Neural cell (in vitro differentiated cells): ENCODE measurements at regions not wholly inside any gene's neighbourhood (a gene's known extent, or its start where the extent isn't known, plus 50 kb on each side); places are given as distances from the start of the nearest gene placed in this dataset.

Experiments used
- H2AFZ ChIP-seq: fragments of 200-600, 300-800 bp; sonication (generic), shearing (Covaris generic); 2 replicates; pipeline ENCODE4 v1.6.0; 2014; ENCODE audit warnings: low read depth, mild to moderate bottlenecking, antibody characterized with exemption, low read length, moderate library complexity
- H3F3A ChIP-seq: fragments of 200-600 bp; shearing (Covaris generic); 2 replicates; pipeline ENCODE4 v1.6.1; 2016; ENCODE audit warnings: mild to moderate bottlenecking, moderate library complexity, mixed read lengths, antibody characterized with exemption, low read length; ENCODE audit not compliant: insufficient read depth, poor library complexity, severe bottlenecking
- H3K27ac ChIP-seq: fragments of 200-600, 300-800 bp; sonication (generic), shearing (Covaris generic); 2 replicates; pipeline ENCODE4 v1.5.1; 2014; ENCODE audit warnings: mild to moderate bottlenecking, low read length, moderate library complexity
- H3K27me3 ChIP-seq: fragments of 300-800, 200-600 bp; sonication (generic), shearing (Covaris generic); 2 replicates; pipeline ENCODE4 v1.6.0; 2014; ENCODE audit warnings: mild to moderate bottlenecking, low read depth, low read length, moderate library complexity; ENCODE audit not compliant: insufficient read depth
- H3K36me3 ChIP-seq: fragments of 300-800, 200-600 bp; sonication (generic), shearing (Covaris generic); 2 replicates; pipeline ENCODE4 v1.5.1; 2014; ENCODE audit warnings: mild to moderate bottlenecking, antibody characterized with exemption, low read length, moderate library complexity; ENCODE audit not compliant: insufficient read depth
- H3K4me2 ChIP-seq: fragments of 300-800, 200-600 bp; sonication (generic), shearing (Covaris generic); 2 replicates; pipeline ENCODE4 v1.6.0; 2014; ENCODE audit warnings: mild to moderate bottlenecking, low read length
- H3K4me3 ChIP-seq: fragments of 300-800, 200-600 bp; sonication (generic), shearing (Covaris generic); 2 replicates; pipeline ENCODE4 v1.5.1; 2014; ENCODE audit warnings: mild to moderate bottlenecking, low read length, moderate library complexity
- H3K79me2 ChIP-seq: fragments of 200-600 bp; shearing (Covaris generic); replicated peaks from 2 replicates; pipeline ENCODE4 v1.6.0; 2014; ENCODE audit warnings: mild to moderate bottlenecking, low read length, moderate library complexity; ENCODE audit not compliant: insufficient read depth
- H3K9ac ChIP-seq: fragments of 300-800, 200-600 bp; sonication (generic), shearing (Covaris generic); 2 replicates; pipeline ENCODE4 v1.6.1; 2016; ENCODE audit warnings: mild to moderate bottlenecking, low read length, mixed read lengths
- H3K9me2 ChIP-seq: fragments of 200-600 bp; shearing (Covaris generic); 2 replicates; pipeline ENCODE4 v1.6.1; 2016; ENCODE audit warnings: mild to moderate bottlenecking, low read length, mixed read lengths; ENCODE audit not compliant: insufficient read depth
- H3K9me3 ChIP-seq: fragments of 200-600, 300-800 bp; sonication (generic), shearing (Covaris generic); 2 replicates; pipeline ENCODE4 v1.6.1; 2016; ENCODE audit warnings: mild to moderate bottlenecking, mixed run types, low read length, moderate library complexity, mixed read lengths
- H4K20me1 ChIP-seq: fragments of 200-600 bp; shearing (Covaris generic); 2 replicates; pipeline ENCODE4 v1.6.1; 2016; ENCODE audit warnings: mild to moderate bottlenecking, mixed run types; ENCODE audit not compliant: insufficient read depth
- CTCF ChIP-seq: fragments of 450-650 bp; IDR thresholded peaks from 2 replicates; pipeline ENCODE4 v1.5.1; 2014; ENCODE audit warnings: antibody characterized with exemption, mild to moderate bottlenecking, moderate library complexity; ENCODE audit not compliant: poor library complexity, severe bottlenecking
- EP300 ChIP-seq: fragments of 450-650 bp; conservative IDR thresholded peaks from 2 replicates; pipeline ENCODE4 v1.6.1; 2014; ENCODE audit warnings: antibody characterized with exemption, mild to moderate bottlenecking, moderate library complexity; ENCODE audit not compliant: poor library complexity, severe bottlenecking
- EZH2 ChIP-seq: fragments of 200-600, 300-800 bp; shearing (Covaris generic), sonication (generic); IDR thresholded peaks from 2 replicates; pipeline ENCODE4 v1.6.1; 2014; ENCODE audit warnings: antibody characterized with exemption, low read length, borderline replicate concordance, mild to moderate bottlenecking; ENCODE audit not compliant: insufficient read depth, poor library complexity, severe bottlenecking
- MXI1 ChIP-seq: fragments of 450-650 bp; conservative IDR thresholded peaks from 2 replicates; pipeline ENCODE4 v1.6.1; 2014; ENCODE audit warnings: antibody characterized with exemption, mild to moderate bottlenecking; ENCODE audit not compliant: poor library complexity, severe bottlenecking
- POLR2AphosphoS5 ChIP-seq: IDR thresholded peaks from 2 replicates; pipeline ENCODE4 v1.6.1; 2012
- RAD21 ChIP-seq: fragments of 450-650 bp; conservative IDR thresholded peaks from 2 replicates; pipeline ENCODE4 v1.6.1; 2014; ENCODE audit warnings: antibody characterized with exemption, mild to moderate bottlenecking, moderate library complexity
- REST ChIP-seq: IDR thresholded peaks from 2 replicates; pipeline ENCODE4 v1.6.1; 2012; ENCODE audit warnings: borderline replicate concordance
- SMC3 ChIP-seq: fragments of 450-650 bp; conservative IDR thresholded peaks from 2 replicates; pipeline ENCODE4 v1.6.1; 2014; ENCODE audit warnings: antibody characterized with exemption, mild to moderate bottlenecking, moderate library complexity; ENCODE audit not compliant: poor library complexity
- TAF1 ChIP-seq: IDR thresholded peaks from 2 replicates; pipeline ENCODE4 v1.6.1; 2012; ENCODE audit warnings: low read depth

DNA sequence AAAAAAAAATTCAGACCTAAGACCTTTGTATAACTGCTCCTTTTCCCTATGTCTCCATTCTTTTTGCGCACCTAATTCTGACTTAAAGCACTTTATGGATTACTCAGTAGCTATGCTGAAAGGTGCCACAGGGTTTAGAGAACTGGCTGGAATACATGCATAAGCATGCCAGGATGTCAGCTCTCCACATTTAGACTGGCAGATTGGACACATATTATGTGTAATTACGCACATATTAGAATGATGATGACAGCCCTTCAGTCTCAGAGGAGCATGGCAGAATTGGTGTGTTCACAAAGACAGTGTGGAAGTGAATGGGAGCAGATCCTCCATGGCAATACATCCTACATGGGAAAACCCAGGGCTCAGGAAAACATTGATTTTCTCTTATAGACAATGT is 108.1 kb upstream of the LSAMP start:
- Histone ChIP-seq H3K9me2 (no peaks in the 10 kb centered on the region), H3F3A (no peaks in the 10 kb centered on the region), H3K4me2 (no peak overlapping the region), H3K79me2 (no peaks in the 10 kb centered on the region), H4K20me1 (no peaks in the 10 kb centered on the region), H3K4me3 (peak overlapping the region; percentile 1), H3K9ac (no peak overlapping the region), H3K27me3 (no peaks in the 10 kb centered on the region), H2AFZ (no peak overlapping the region), H3K36me3 (no peaks in the 10 kb centered on the region), H3K9me3 (no peaks in the 10 kb centered on the region), H3K27ac (peak overlapping the region; percentile 32)
- TF ChIP-seq SMC3 (no peak), CTCF (no peak), REST (peak; percentile 46), MXI1 (no peak), EP300 (peak; percentile 83), EZH2 (no peak), POLR2AphosphoS5 (peak; percentile 39), RAD21 (no peak), TAF1 (no peak)

DNA sequence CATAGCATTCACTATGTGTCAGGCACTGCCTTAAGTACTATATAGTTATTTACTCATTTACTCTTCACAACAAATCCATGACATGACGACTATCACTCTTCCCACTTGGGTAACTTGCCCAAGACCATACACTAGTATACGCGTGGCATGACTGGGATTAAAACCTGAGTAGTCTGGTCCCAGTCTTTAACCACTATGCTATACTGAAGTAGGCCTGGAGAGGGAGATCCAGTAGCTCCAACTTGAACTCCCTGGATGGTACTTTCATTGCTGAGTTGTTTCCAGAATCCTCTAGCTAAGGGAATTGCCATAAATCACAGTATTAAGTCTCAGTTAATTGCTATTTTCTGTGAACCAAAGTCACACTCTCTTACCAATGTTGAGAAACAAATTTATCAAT is 116.2 kb upstream of the LSAMP start:
- H3K4me3 ChIP-seq = no peak overlapping the region
- no peak overlapping the region for H3K27ac ChIP-seq
- no peaks in the 10 kb centered on the region for H3K79me2 ChIP-seq

More for the DNA sequence above, 116.2 kb upstream of the LSAMP start:
- H3K4me2 ChIP-seq = no peak overlapping the region
- no peaks in the 10 kb centered on the region for H3K9me3 ChIP-seq
- H3K9ac ChIP-seq = no peak overlapping the region
- no peak overlapping the region for H2AFZ ChIP-seq
- TF ChIP-seq CTCF = no peak
- no peak for TF ChIP-seq EP300
- no peak for TF ChIP-seq REST
- TF ChIP-seq SMC3 = no peak
- TF ChIP-seq EZH2 = no peak
- no peak for TF ChIP-seq RAD21
- no peak for TF ChIP-seq TAF1
- no peak for TF ChIP-seq POLR2AphosphoS5
- no peak for TF ChIP-seq MXI1
- H3F3A ChIP-seq = no peaks in the 10 kb centered on the region
- H3K27me3 ChIP-seq = no peaks in the 10 kb centered on the region
- H3K9me2 ChIP-seq = no peaks in the 10 kb centered on the region
- H4K20me1 ChIP-seq = no peaks in the 10 kb centered on the region
- H3K36me3 ChIP-seq = no peaks in the 10 kb centered on the region
